HG02973 (cell line): ENCODE measurements at regions not wholly inside any gene's neighbourhood (a gene's known extent, or its start where the extent isn't known, plus 50 kb on each side); places are given as distances from the start of the nearest gene placed in this dataset.

Experiments
- ATAC-seq: cut with Tn5 transposase; IDR thresholded peaks from one replicate; pipeline ENCODE4 v1.9.1; 2021; ENCODE audit warnings: moderate library complexity; ENCODE audit not compliant: unreplicated experiment

GRCh38 chr12:124726596-124727263, 136.9 kb downstream of the SCARB1 start:
- no peak for ATAC-seq

DNA sequence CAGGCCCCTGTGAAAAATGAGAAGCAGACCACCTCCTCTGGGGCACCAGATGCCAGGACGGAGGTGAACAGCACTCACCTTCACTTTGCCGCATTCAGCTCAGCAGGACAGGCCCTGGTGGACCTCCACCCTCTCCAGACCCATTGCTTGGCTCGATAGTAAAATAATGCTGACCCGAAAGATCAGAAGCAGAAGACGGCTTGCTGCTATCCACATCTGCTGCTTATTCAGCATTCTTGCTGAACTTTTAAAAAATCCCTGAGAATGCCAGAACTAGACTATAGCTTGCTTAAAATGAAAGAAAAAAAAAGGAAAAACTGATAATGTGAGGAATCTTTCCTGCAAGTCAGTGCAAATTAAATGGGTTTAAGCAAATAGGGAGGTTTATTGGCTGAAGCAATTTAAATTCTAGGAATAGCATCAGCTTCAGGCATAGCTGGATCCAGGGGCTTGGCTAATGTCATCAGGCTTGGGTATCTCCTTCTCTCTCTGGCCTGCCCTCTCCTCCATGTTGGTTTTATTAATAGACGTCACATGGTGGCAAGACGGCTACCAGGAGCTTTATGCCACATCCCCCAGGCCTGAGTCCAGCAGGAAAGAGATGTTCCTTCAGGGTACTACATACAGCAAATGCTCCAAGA, 137.9 kb downstream of the SCARB1 start:
- no peak for ATAC-seq

DNA sequence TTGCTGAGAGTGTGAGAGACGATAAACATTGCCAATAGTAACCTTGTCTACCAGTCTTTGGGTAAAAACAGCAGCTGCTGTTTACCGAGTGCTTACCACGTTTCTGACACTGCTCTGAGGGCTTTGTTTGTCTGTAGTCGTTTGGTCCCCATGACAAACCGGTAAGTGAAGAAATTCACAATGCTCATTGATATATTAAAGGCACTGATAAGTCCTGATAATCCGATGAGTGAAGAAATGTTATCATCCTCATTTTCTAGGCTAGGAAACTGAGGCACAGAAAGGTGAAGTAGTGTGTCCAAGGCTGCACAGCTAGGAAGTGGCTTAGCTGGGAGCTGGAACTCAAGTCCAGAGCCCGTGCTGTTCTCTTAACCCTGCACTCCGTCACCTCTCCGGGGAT, 138.6 kb downstream of the SCARB1 start:
- ATAC-seq: no peak

GRCh38 chr12:124722878-124723277, 140.8 kb downstream of the SCARB1 start:
- ATAC-seq: no peak

- no peak for ATAC-seq
Observed at GRCh38 chr12:124721501-124722162, 142.0 kb downstream of the SCARB1 start.

DNA sequence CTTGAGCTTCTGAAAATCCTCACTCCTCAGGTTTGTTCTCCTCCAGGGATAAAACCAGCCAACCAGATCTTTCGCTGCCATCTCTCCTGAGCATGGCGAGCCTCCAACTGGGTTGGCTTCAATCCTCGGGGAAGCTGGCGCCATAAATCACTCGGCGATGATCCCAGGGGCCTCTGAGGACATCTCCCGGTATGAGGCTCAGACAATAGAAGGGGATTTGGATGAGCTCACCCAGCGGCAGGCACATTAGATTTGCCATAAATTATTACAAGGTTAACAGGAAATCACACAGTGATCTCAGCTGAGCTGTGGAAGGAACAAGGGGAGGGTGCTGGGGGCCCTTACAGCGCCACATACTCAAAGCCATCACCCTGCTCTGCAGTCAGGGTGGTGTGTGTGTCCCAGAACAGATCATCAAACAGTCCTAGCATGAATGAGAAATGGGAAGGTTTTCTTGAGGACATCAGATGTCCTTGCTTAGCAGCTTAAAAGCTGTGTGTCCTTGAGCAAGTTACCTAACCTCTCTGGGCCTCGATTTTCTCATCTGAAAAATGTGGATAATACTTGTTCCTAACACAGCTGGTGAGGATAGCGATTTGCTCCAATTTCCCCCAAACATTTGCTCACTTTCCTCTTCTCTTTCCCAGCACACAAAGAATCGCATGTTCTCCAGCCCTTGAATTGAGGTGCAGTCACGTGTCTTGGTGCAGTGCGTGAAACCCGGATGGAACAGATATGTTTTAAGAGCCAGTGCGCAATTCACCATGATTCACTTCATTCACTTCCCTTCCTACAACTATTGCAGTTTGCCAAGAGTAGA, 142.8 kb downstream of the SCARB1 start:
- no peak for ATAC-seq

- ATAC-seq: no peak
Observed at GRCh38 chr12:124720004-124720680, 143.5 kb downstream of the SCARB1 start.

GRCh38 chr12:124719231-124719630, 144.4 kb downstream of the SCARB1 start:
- no peak for ATAC-seq

GRCh38 chr12:124718458-124718857, 145.2 kb downstream of the SCARB1 start:
- no peak for ATAC-seq

DNA sequence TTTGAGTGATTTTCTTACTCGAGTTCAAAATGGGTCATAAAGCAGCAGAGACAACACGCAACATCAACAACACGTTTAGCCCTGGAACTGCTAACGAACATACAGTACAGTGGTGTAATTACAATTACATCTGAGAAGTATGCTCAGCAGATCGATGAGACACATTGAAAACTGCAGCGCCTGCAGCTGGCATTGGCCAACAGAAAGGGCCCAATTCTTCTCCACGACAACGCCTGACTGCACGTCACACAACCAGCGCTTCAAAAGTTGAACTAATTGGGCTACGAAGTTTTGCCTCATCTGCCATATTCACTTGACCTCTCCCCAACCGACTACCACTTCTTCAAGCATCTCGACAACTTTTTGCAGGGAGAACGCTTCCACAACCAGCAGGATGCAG, 145.6 kb downstream of the SCARB1 start:
- ATAC-seq: no peak

GRCh38 chr12:124717318-124717717, 146.3 kb downstream of the SCARB1 start:
- ATAC-seq: no peak

DNA sequence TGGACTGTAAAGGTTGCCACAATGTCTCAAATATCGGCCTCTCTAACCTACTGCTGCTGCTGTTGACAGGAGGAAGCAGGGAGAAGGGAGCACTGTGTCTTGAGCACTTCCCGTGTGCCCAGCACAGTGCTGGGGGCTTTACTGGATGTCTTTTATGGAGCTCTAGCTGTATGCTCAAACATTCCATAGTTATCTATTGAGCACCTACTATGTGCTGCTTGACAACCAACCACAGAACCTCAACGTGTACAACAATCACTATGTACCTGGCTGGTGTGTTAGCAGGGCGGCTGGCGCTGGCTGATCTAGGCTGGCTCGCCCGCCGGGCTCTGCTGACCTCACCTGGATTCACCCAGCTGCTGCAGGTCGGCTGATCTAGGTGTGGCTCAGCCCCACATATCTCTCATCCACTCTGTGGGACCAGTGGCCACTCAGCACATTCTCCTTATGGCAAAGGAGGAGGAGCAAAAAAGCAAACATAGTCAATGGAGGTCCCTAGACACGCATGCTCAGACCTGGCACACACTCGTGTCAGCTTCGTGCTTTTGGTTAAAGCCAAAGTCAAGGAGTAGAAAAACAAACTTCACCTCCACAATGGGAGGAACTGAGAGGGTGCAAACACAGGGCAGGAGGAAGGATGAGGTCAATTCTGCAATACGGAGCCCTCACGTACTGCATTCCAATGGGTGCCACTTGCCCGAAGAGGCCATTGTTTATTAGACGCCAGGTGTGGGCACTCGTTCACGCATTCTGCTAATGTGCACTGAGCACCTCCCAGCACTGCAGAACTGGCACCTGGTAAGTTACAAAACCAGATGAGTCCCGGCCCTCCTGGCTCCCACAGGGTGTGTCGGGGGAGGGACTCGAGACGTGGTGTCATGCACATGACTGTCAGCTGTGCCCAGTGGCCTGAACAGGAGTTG, 147.2 kb downstream of the SCARB1 start:
- no peak for ATAC-seq

GRCh38 chr12:124715121-124715990, 147.9 kb upstream of the NCOR2 start:
- no peak for ATAC-seq

DNA sequence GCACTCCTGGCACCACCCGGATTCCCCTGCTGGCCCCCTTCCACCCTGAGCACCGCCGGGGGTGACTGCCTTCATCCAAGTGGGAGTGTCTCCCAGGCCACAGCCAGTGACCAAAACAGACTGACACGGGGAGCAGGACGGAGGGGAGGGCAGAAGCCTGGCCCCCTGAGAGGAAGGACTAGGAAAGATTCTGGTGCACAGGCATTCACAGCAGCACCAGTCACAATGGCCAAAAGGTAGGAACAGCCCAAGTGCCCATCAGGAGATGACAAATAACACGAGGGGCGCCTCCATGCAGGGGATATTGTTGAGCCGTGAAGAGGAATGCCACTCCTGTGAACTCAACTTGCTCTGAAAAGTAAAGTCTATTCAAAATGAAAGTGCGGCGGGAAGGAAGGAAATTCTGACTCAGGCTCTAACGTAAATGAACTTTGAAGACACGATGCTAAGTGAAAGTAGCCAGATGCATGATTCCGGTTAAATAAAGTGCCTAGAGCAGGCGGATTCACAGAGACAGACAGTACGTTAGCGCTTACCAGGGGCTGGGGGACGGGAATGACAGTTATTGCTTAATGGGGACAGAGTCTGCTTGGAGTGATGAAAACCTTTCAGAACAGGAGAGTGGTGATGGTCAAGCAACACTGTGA, 146.1 kb upstream of the NCOR2 start:
- ATAC-seq: peak; percentile 68

- peak; percentile 9 for ATAC-seq
Observed at GRCh38 chr12:124713041-124713435, 145.6 kb upstream of the NCOR2 start.

DNA sequence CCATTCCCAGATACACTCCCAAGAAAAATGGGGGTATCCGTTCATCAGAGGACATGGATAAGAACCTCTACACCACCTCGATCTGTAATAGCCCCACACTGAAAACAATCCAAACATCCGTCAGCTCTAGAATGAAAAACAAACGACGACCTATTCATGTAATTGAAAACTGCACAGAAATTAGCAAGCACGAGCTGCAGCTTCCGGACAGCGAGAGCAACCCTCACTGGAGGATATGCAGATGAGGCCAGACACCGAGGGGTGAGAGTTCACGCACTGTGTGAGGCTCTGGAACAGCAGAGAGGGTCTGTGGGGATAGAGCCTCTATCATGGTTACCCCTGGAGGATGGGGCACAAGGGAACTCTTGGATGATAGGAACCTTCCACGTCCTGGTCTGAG, 143.9 kb upstream of the NCOR2 start:
- no peak for ATAC-seq

GRCh38 chr12:124709722-124710687, 142.6 kb upstream of the NCOR2 start:
- no peak for ATAC-seq
